D721Med (cell line): ENCODE measurements at regions not wholly inside any gene's neighbourhood (a gene's known extent, or its start where the extent isn't known, plus 50 kb on each side); places are given as distances from the start of the nearest gene placed in this dataset.

Experiments
- DNase-seq: peaks from one replicate; pipeline ENCODE4 v3.0.0; 2011; ENCODE audit warnings: low spot score; ENCODE audit not compliant: insufficient read length
- FAIRE-seq: peaks from 2 replicates; lab custom pipeline; 2011; peaks lifted over from hg19 to GRCh38; lab: Jason Lieb, UNC
- TF ChIP-seq, protein P1 (sequence below): IDR thresholded peaks from 2 replicates; pipeline ENCODE4 v1.5.1; 2012; ENCODE audit warnings: mild to moderate bottlenecking, control low read depth; ENCODE audit not compliant: insufficient read depth; ENCODE audit errors: missing control alignments

DNA sequence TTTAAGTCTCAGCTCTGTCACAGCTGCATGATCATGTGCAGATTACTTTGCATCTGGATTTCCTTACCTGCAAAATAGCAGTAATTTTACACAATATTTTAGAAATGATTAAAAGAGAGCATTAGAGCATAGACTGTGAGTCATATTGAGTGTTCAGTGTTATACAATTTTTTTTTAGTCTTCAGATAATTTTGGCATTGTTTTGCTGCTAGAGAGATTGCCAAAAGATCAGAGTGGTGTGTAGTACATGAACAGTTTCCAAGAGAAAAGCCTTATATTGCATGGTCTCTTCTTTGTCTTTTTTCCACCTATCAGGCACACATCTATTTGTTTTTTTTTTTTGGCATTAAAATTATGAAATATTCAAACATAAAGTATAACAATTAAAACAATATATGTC, 209.6 kb upstream of the TLL1 start:
- no peak for DNase-seq
- TF ChIP-seq, protein P1, sequence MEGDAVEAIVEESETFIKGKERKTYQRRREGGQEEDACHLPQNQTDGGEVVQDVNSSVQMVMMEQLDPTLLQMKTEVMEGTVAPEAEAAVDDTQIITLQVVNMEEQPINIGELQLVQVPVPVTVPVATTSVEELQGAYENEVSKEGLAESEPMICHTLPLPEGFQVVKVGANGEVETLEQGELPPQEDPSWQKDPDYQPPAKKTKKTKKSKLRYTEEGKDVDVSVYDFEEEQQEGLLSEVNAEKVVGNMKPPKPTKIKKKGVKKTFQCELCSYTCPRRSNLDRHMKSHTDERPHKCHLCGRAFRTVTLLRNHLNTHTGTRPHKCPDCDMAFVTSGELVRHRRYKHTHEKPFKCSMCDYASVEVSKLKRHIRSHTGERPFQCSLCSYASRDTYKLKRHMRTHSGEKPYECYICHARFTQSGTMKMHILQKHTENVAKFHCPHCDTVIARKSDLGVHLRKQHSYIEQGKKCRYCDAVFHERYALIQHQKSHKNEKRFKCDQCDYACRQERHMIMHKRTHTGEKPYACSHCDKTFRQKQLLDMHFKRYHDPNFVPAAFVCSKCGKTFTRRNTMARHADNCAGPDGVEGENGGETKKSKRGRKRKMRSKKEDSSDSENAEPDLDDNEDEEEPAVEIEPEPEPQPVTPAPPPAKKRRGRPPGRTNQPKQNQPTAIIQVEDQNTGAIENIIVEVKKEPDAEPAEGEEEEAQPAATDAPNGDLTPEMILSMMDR, result no peak
- FAIRE-seq, result no peak

DNA sequence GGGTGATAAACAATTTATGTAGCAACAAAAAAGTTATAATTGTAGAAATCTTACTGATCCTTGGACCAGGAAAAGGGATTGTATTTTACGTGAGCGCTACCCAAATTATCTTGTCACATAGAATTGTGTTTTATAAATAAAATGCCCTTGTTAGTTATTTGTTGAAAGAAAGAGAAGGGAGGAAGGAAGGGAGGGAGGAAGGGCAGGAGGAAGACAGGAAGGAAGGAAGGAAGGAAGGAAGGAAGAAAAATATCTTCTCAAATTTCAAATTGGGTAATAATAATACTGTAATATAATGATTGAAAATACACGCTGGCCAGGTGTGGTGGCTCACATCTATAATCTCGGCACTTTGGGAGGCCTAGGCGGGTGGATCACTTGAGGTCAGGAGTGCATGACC, 206.2 kb upstream of the TLL1 start:
- DNase-seq (no peak), FAIRE-seq (no peak)
- TF ChIP-seq, protein P1, result no peak

GRCh38 chr4:165667969-165668368, 205.1 kb upstream of the TLL1 start:
- TF ChIP-seq, protein P1, result no peak
- no peak for DNase-seq
- no peak for FAIRE-seq

- TF ChIP-seq, protein P1, result no peak
- no peak for DNase-seq
- FAIRE-seq, result no peak
Measured at GRCh38 chr4:165668694-165669093, 204.3 kb upstream of the TLL1 start.

DNA sequence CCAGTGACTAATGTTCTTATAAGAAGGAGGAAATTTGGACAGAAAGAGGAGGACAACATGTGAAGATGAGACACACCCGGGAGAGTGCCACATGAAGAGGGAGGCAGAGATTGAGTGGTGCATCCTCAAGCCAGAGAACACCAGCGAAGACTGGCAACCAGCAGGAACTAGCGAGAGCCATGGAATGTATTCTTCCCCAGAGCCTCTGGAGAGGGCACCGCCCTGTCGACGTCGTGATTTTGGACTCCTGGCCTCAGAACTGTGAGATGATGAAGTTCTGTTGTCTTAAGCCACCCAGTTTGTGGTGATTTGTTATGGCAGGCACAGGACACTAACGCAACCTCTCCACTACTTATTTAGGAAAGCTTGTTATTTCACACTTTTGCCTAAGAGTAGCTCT, 196.0 kb upstream of the TLL1 start:
- no peak for FAIRE-seq
- DNase-seq, result no peak
- TF ChIP-seq, protein P1, result no peak

GRCh38 chr4:165678236-165678935, 194.7 kb upstream of the TLL1 start:
- TF ChIP-seq, protein P1, result no peak
- FAIRE-seq, result no peak
- no peak for DNase-seq

DNA sequence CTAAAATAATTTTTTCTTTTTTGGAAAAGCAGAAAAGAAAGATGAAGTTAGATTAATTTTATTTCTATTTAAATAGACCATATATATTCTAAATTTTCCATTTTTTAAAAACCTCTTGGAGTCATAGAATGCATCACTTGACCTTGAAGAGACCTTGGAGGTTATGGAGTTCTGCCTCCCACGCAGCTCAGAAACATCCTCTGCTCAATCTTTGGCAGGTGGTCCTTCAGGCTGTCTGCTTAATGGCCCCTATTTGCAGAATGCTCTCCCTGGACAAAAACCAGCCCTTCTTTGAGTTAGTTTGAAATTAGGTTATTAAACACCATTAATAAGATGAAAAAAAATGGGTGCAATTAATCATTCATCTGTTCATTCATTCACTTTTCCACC, 194.1 kb upstream of the TLL1 start:
- TF ChIP-seq, protein P1, result no peak
- FAIRE-seq (no peak), DNase-seq (no peak)
